IPS-NIHi11 (cell line): ENCODE measurements at regions not wholly inside any gene's neighbourhood (a gene's known extent, or its start where the extent isn't known, plus 50 kb on each side); places are given as distances from the start of the nearest gene placed in this dataset.
A peak's percentile ranks its signal among the peaks of the same experiment; 100 is the strongest.
"Not testable (repeated sequence)": the region's sequence is repeated elsewhere in the genome, so short reads cannot be mapped to it uniquely, and the experiment has no call there.

Experiments used
- DNase-seq: peaks from one replicate; pipeline ENCODE4 v3.0.0; 2012; ENCODE audit warnings: mixed read lengths, low spot score

DNA sequence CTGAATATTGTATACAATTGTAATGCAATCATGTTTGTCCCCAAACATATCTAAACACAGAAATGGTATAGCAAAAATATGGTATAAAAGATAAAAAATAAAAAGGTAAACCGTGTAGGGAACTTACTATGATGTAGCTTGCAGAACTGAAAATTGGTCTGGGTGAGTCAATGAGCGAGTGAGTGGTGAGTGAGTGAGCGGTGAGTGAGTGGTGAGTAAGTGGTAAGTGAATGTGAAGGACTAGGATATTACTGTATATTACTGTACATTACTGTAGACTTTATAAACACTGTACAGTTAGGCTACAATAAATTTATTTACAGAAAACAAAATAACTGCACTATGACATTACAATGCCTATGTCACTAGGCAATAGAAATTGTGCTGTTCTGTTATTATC, 1163.2 kb upstream of the SORCS1 start:
- DNase-seq: no peak

DNA sequence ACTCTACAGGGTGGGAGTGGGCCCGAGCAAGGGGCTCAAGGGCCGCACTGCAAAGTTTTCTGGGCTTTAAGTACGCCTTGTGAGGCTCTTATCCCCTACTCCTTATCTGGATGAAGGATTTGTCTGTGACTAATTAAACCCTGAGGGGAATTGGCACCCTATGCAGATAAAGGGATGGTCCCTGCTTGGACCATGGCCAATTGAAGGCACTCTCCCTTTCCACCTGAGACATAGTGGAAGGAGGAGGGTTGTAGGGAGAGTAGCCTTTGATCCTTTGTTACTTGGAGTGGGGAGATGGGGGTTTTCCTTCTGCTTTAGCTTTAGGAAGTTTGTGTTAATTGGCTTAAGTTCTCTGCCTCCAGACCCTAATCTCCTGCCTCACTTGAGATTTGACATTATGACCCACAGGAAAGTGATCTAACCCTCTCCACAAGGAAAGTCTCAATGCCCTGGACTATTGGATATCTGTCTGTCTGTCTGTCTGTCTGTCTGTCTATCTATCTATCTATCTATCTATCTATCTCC, 1158.8 kb upstream of the SORCS1 start:
- no peak for DNase-seq

DNA sequence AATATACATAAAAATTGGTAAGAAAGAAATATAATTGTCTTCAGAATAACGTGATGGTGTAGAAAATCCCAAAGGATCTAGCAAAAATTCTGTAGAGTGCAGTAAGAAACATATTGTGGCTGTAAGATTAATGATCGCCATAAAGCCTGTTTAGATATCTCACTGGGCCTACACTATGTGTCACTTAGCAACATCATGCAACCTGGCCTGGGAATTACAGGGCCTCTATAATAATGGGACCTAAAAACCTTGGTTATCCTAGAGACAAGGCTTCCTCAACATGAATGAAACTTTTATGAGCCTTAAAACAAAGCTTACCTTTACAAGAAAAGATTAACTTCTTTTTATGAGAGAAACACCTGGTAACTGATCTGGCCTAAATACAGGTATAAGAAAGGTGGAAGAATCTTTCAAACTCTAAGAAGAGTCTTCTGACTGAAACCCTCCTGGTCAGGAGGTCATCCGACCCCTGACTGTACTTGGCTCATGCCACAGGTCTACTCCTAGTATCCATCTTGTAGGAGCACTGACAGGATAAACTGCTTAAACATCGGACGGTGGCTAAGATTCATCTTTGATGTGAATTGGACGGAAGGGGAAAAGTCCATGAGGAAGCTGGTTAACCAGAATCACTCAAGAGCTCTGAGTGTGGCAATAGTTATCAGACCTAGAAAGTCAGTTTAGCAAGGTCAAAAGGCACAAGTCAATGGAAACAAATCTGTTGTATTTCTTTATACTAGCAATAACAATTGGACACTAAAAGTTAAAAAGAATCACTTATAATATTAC, 1155.1 kb upstream of the SORCS1 start:
- DNase-seq: no peak

DNA sequence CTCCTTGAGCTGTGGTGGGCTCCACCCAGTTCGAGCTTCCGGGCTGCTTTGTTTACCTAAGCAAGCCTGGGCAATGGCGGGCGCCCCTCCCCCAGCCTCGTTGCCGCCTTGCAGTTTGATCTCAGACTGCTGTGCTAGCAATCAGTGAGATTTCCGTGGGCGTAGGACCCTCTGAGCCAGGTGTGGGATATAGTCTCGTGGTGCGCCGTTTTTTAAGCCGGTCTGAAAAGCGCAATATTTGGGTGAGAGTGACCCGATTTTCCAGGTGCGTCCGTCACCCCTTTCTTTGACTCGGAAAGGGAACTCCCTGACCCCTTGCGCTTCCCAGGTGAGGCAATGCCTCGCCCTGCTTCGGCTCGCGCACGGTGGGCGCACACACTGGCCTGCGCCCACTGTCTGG, 1151.1 kb upstream of the SORCS1 start:
- DNase-seq: not testable (repeated sequence)

DNA sequence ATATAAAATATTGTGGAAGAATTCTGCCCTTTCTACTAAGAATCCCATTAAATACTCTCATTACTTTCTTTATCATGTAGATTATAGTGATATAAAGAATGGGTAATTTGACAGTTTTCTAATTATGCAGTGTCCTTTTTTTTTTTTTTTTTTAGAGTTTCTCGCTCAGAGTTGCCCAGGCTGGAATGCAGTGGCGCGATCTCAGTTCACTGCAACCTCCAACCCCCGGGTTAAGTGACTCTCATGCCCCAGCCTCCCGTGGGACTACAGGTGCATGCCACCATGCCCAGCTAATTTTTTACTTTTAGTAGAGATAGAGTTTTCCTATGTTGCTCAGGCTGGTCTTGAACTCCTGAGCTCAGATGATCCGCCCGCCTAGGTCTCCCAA, 1143.4 kb upstream of the SORCS1 start:
- DNase-seq: no peak

DNA sequence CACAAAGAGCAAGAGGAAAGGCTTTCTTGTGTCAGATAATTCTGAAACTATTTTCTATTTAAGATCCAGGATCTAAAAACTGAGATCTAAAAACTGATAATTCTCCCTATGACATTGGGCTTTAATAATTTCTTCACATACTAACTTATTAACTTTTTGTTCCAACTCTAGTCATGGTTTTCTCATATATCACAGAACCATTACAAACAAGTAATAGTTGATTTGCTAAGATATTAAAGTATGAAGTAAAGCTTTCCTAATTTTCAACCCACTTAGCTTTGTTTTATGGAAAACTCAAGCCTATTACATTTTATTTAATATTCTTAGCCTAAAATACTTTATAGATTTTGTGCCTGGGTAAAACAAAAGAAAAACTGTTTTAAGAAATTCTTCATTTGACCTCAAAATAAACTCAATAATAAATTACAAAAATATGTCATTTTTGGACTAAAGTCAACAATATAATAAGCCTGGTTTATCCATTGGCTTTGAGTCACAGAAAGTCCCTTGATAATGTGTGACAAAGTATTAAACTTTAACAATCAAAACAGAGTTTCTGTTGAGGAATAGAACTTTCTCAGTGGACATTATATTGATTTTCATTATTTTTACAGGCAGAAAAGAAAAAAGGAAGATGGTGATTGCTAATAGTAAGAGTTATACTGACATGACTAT, 1142.9 kb upstream of the SORCS1 start:
- DNase-seq: no peak

DNA sequence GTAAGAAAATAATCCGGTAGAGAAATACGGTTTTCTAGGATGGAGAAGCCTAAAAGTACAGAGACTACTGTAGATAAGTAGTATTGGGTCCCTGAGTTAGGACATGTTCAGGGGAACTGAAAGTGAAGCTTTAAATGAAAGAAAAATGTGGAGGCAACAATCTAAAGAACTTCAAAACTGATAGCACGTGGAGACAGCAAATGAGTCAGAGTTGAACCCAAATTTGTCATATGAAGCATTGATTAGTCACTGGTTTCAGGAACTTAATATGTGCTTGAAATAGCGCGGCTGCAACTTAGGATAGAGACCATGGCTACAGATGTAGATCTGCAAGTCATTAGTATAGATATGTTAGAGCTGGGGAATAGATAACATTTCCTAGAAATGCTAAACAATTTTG, 1138.6 kb upstream of the SORCS1 start:
- no peak for DNase-seq

DNA sequence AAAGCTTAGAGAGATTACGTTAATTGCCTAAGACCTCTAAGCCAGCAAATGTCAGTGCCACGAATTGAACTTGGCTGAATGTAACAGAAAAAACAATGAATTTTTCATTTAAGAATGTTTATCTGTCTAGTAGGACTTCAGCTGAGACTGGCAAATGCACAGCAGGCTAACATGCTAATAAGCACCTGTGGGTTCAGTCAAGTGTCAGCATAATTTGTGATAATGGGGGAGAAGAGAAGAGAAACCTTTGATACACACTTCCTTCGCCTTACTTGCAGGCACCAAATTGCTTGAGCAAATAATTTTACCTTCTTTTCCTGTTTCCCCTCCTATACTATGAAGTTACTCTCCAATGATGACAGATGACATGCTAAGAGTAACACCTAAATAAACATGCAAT, 1136.5 kb upstream of the SORCS1 start:
- DNase-seq: no peak

DNA sequence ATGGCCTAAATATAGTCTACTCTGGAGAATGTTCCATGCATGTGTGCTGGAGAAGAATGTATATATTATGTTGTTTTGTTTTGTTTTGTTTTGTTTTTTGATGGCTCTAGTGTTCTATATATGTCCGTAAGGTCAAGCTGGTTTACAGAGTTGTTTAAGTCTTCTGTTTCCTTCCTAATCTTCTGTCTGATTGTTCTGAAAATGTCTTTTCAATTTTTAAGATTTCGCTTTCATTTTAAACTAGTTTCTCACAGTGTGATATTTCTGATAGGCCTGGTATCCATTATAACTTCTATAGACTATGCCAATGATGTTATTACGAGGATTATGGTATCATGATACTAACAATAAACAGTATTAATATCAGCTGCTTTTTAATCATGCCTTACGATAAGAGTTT, 1126.3 kb upstream of the SORCS1 start:
- DNase-seq: no peak

DNA sequence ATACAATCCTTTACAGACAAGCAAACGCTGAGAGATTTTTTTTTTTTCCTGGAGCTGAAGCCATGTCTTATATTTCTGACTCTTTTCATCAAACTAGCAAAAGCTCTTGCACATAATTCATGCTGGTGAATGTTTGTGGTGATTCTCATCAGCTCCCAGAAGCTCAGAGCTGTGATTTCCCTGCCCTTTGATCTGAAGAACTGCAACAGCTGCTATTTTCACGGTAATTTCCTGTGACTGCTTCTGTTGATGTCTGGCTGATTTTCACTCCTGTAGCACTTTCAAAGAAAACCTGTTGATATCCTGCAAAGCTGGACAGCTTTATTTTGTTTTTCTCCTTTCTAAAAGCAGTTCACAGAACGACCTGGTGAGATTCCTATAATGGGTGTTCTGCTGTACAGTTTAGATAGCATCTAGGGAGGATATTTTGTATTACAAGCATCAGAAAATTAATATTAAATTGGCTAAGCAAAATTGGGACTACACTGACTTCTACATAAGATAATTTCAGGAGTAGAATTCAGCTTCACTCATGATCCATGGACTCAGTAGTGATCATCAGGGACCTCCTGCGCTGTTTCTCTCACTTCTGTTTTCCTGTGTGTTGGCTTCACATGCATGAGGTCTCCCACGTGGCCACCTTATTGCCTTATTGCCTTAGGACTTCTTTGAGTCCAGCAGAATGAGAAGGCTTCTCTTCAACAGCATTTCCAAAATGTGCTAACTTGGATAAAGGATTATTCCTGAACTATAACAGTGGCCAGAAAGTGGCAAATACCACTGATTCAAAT, 1111.6 kb upstream of the SORCS1 start:
- no peak for DNase-seq

DNA sequence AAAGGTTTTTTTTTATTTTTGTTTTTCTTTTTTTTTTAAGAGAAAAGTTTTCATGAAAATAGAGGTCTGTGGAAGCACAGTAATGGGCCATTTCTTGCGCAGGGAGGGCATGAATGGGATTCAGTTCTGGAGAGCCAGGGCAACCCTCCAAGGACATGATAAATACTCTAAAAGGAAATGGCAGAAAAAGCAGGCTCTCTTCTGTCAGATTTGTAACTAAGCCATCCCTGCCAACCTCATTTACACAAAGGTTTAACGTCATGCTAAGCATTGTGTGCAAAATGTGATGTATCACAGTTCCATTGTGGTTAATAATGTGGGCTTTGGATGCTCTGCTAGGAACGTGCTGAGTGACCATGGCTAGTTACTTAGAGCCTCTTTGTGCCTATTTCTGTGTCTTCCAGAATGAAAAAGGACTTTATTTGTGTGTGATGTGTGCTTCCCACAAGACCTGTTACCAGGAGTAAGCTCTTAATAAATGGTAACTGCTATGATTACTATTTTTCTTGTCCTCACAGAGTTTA, 1095.9 kb upstream of the SORCS1 start:
- no peak for DNase-seq

DNA sequence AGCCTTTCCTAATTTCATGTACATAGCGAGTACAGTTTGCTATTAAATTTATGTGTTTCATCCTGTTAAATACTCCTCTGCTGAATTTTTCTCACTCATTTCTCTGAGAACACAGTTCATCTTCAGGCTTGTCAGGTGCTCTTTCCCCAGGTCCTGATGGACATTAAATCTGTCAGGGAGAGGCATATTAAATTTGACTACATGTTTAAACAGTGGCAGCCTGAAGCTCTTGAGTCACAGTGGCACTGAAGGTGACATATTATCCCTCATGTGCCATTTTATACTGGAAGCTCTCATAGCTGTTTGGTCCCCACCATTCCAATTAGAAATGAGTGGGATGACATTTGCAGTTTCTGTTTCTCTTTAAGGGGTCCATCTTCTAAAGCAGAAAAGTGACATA, 1089.6 kb upstream of the SORCS1 start:
- DNase-seq: no peak

DNA sequence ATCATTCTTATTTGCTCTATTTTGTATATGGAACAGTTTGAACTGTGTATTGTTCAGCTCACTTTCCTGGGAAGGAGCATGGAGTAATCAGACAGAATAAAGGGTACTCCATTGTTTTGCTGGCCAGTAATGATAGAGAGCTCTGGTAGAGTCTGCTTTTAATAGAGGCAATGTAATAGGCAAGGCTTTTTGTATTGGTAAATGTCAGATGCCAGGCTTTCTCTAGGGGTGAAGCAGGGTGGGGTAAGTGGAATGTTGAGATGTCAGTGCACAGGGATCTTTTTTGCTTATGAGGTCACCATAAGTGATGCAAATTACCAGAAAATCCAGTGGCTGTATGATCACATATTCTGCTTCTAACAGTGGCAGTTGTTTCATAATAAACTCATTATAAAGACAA, 1088.3 kb upstream of the SORCS1 start:
- DNase-seq: no peak

DNA sequence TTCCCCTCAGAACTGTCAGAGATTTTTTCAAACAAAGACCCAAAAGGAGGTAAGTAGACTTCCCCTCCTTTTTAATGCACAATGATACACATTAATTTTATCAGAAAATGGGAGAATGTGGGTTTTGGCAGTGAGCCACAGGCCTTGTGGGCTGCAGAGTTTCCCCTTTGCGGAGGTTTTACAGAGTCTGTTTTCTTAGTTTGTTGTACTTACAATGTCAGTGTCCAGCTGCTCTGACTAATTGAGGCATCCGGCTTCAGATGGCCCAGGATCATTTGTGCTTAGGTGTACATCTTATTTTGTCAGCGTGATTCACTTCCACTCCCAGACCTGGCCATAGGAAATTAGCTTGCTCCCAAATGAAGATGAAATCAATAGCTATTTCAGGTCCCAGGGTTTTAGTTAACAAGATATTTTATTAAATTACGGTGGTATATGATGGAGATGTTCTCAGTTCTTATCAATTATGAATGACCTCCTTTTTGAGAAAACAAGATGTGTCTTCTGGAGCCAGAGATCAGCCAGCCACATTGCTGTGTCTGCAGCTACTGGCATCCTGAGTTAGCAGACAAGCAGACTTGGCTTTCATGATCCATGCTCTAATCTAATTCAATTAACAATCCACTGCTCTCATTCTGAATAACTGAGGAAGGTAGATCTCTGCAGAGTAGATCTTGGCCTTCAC, 1086.6 kb upstream of the SORCS1 start:
- no peak for DNase-seq

DNA sequence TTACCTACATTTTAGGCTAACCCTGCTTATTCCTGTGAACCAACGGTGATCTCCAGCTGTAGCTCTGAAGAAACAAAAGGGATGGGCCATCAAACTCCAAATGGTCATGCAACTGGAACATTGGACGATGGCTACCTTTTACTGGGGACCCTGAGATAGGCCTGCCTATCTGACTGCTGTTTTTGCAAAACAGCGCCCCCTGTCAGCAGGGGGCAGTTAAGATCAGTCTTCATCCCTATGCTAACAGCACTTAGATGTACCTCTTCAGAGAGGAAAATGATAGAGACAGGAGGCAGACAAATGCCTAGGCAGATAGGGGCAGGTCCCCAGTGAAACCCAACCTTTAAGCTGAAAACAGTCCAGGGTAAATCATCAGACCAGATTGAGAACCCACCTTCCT, 1085.4 kb upstream of the SORCS1 start:
- DNase-seq: no peak

DNA sequence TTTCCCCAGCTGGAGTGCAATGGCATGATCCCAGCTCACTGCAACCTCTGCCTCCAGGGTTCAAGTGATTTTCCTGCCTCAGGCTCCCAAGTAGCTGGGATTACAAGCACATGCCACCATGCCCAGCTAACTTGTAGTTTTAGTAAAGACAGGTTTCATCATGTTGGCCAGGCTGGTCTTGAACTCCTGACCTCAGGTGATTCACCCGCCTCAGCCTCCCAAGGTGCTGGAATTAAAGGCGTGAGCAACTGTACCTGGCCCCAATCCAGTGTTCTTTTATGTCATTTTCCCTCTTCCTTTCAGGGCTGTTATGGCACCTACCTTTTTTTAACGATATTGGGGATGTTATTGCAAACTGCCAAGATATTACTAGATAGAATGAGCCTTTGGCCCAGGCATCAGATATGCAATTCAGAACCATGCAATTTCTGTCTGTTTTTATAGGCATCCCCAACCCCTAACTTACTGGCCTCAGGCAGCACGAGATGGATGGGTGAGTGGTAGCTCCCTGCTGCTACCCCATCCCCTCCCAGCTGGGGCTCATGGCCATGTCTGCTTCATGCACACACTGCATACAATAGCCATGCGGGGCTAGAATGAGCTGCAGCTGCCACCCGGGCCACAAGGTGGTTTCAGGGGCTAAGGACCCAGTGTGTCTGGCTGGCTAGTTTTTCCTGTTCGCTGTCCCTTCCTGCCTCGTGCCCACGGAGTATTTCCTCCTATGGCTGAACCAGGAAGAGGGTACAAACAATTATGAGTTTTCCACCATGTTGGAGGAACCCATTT, 1080.1 kb upstream of the SORCS1 start:
- no peak for DNase-seq

DNA sequence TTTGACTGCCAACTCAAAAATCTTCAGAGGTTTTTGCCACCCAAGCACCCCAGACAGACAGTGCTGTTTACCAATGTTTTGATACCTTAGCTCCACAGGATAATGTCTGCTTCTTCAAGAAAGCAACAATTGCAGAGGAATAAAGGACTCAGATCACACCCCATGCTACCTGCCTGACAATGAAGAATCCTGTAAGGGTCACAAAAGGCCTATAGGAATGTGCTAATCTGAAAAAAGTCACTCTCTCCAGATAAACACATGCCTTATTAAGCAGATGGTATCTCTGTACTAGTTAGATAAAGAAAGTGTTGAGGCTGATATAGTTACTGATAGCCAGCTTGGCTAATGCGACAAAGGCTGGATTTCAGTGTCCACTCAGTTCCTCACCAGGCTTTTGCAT, 1076.7 kb upstream of the SORCS1 start:
- peak; percentile 12 for DNase-seq

DNA sequence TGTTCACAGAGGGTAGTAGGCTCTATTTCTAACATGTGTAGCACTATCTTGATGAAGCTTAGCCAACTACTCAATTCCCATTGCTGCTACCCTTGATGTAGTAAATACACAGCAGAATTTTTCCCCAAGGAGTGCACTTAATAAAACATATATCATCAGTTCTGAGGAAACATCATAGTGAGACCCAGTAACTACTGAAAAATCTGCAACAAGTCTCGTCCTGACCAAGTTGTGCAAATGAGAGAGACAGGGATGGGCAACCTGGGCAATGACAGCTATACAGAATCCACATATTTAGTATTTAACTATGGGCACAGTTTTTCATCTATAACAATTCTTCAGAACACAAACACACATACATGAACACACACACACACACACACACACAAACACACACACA, 1073.8 kb upstream of the SORCS1 start:
- no peak for DNase-seq

DNA sequence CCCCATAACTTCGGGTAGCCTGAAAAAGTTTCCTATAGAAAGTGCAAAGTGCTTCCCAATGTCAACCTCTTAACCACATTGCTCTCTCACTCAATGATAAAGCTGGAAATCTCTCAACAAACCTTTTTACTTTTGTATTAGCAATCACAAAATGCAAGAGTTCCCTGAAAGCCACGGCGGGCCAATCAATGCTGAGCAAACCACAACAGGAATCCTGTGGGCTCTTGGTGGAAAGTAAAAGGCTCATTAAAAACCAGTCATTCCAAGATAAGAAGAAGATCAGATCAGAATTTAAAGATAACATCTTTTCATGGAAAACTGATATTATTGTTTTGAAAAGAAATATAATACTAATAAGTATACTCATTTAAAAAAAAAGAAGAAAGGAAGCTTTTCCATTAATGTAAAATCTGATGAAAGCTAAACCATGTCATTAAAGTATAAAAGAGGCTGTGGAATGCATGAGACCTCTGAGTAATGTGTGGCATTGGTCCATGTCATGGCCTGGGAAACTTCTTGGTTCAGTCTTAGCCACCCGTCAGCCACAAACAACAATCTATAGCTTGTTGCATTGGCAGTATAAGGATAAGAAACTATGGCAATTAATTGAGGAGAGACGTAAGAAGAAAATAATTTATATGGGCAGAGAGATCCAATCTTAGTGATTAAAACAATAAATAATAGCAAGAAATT, 1066.1 kb upstream of the SORCS1 start:
- DNase-seq: no peak

DNA sequence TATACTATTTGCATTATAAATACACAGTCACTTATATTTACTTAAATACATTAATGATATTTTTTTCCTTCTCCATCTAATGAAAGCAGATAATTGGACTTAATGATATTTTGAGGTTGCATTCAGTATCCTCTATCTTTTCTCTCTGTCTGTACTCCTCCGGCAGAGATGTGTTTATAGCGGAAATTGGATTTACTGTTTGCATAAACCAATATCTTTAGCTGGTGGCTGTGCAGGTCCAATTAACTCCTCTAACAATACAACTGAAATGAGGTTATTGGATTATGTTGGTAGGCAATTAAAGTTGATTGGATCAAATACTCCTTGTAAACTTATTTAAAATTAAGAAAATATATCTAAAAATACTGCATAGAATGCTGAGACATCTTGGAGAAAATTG, 1044.2 kb upstream of the SORCS1 start:
- no peak for DNase-seq

DNA sequence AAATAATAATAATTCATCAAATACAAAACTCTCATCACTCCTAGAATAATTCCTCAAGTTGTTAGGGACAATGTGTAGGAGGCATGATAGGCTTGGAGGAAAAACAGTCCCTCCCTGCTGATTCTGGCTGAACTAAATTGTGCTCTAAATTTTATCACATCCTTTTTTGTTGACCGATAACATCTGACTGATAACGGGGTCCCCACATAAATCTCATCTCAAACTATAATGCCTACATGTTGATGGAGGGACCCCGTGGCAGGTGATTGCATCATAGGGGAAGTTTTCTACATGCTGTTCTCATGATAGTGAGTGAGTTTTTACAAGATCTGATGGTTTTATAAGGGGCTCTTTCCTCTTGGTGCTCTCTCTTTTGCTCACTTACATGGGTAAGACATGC, 1043.5 kb upstream of the SORCS1 start:
- DNase-seq: no peak
